Middle frontal gyrus (tissue), 1 donor: ENCODE measurements at regions not wholly inside any gene's neighbourhood (a gene's known extent, or its start where the extent isn't known, plus 50 kb on each side); places are given as distances from the start of the nearest gene placed in this dataset.

Experiments
- DNase-seq: peaks from one replicate; pipeline ENCODE4 v3.0.0-alpha.2; 2015; ENCODE audit warnings: low spot score; ENCODE audit errors: extremely low spot score

DNA sequence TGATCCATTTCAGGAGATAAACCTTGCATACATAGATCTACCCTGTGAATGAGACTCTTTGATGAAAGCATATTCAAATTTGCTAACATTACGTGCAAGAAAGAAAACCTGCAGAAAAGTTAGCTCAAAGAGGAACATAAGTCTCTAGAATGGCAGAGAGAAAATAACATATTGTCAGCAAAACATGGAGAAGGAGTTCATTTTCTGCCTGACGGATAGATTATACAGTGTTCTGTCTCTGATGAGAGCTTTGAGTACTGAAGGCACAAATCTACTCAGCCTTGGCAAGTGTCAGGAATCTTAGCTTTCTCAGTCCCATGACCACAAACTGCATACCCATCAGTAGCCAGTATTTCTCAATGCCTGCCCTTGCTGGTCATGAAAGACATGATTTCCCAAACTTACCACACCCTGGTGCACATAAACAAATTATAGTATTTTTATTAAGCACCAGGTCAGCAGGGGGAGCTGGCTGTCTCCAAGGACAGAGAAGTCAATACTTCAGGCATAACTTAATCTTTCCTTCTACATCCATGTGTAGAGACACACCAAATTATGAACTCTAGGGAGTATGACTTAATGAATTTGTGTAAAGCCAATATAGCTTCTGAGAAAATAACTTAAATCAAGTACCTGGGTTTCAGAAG is 401.2 kb upstream of the SOX11 start:
- no peak for DNase-seq

DNA sequence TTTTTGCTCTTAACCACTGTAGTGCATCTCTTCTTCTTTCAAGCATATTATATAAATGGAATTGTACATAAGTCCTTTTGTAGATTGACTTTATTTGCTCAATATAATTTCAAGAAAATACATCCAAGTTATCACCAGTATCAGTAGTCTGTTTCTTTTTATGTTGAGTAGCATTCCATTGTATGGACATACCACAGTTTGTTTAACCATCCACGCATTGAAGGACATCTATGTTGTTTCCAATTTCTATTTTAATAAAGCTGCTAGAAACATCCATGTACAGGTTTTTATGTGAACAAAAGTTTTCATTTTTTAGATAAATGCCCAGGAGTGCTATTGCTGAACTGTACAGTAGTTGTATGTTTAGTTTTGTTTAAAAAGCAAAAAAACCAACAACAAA is 387.5 kb upstream of the SOX11 start:
- no peak for DNase-seq

DNA sequence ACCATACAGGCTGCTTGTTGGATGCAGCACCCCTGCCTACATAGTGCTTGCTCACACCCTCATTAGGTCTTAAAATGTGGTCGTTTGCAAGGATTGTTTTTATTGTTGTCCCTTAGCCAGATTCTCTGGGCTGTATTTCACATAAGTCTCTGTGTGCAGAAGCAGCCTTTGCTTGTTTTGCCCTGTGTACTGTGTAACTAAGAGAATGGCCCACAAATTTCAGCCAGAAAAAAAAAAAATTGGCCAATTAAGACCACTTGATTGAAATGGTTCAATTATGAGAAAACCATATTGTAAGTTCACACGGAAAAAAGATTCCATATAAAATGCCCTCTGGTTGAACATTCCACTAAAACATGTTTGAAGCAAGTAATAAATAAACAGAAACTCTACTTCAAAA is 377.1 kb upstream of the SOX11 start:
- DNase-seq: no peak

DNA sequence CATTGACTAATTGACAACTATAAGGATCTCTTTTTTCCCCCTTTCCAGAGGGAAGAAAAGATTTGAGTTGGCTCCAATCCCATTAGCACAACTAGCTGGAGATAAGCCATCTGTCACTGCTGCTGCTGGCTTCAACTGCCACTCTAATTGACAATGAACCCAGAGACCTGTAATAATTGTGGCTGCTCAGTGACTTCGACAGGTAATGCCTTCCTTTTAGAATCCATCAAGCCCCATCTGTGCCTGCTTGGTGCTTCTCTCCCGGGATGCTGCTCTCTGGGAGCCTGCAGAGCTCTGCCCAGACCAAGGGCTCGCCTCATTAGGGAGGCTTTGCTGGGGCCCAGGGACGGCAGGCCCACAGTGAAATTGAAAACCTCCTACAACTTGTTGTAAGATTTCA is 376.7 kb upstream of the SOX11 start:
- DNase-seq: no peak

DNA sequence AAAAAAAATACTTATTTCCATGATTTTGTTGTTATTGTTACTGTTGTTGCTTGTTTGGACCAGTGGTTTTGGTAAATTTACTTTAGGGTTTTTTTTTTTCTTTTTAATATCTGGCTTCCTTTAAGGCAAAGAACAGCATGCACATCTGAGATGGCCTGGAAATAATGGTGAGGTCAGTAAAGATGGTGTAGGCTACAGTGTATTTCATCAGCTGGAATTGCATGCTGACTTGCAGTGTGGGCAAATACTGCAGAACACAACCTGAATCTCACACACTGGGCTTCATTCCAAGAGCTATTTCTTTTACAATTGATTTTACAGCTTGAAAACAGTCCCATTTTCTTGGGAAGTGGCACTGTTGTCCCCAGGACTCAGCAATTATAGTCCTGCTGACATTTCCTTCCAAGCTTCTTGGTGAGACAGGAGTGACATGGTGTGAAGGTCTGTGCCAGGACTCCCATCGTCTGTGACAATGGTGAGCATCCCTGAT is 376.1 kb upstream of the SOX11 start:
- DNase-seq: no peak

DNA sequence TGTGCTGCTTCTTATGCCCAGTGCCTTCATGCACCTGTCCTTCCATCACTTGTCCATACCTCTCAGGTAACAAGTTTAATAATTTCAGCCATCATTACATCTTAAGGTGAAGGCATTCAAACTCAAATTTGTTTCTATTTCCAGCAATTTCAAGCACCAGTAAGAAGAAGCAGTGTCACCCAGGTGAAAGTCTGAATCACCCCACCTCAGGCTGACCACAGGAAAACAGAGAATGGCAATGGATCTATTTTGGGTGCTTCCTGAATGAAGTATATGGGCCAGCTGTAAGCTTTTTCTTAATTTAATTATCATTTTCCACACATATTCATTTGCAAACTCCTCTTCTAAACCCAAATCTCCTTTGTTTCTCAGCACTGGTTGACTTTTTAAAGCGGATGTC is 372.7 kb upstream of the SOX11 start:
- DNase-seq: no peak

DNA sequence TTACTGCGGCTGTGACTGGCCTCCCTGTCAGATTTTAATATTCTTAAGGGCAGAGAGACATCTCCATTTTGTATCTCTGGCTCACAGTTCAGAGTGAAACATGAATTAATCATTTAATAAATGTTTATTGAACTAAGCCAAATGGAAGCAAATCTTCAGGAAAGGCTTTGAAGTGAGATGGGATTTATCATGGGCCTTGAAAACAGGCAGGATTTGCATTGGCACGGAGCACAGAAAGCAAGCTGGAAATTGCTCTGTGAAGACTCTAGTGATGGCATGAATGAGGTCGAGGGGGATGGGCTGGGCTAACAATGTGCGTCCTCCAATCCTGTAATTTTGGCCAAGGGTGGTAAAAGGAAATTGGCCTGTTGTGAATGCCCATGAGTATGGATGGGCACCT is 369.8 kb upstream of the SOX11 start:
- no peak for DNase-seq

DNA sequence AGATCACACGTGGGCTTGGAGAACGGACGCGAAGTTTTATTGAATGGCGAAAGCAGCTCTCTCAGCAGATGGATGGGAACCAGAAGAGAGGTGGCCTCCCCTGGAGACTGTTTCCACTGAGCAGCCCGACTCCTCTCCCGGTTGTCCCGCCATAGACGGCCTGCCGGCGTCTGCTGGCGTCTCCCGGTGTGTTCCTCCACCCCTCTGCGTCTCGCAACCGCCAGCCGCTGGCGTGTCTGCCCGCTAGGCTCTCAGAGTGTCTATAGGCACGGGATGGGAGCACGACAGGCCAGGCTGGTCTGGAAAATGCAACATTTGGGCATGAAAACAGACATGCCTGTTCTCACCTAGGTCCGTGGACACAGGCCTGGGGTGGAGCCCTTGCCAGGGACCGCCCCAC is 366.7 kb upstream of the SOX11 start:
- DNase-seq: no peak

DNA sequence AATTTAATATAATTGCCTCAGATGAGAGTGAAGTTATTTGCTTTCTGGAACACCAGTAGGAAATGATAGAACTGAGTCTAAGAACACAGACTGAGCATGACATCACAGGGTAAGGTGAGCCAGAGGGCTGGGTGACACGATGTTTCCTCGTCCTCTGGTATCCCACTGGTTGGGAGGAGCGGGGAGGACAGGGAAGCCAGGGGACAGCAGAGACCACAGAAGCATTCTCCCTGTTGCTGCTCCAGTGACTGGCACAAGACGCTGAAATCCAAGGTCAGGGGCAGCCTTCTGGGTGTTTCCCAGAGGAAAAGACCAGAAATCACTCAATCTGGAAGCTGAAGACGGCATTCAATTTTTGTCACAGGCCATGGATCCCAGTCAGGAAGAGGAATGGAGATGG is 363.4 kb upstream of the SOX11 start:
- no peak for DNase-seq

DNA sequence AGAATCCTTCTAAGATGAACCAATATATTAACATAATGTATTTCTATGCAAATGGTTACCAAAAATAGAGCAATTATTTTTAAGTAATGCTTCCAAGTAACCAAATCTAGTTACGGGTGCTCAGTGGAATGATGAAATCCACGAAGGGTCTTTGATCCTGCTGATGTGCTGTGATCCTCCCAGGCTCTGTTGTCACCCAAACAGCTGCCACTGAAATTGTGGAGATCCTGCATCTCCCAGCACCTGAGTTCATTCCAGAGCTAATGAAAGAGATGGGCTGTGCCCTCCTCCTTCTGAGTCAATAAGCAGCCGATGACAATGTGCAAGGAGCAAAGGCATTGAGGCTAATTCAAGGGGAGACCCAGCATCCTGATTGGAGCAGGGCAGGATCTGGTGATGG is 362.4 kb upstream of the SOX11 start:
- no peak for DNase-seq

DNA sequence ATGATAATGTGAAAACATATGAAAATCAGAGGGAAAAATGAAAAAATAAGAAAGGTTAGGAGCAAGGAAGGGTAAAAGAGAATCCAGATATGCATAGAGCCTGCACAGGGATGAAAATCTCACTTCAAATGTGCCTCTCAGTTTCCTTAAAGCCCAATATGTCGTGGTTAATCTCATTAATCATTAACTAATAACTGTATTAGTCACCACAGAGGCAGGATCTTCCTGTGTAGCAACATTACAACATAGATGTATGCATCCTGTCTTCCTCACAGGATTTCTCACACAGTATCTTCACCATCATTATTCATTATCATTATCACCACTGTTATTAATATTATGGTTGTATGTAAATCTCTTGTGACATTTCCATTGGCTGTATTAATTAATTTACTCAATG is 361.2 kb upstream of the SOX11 start:
- no peak for DNase-seq

DNA sequence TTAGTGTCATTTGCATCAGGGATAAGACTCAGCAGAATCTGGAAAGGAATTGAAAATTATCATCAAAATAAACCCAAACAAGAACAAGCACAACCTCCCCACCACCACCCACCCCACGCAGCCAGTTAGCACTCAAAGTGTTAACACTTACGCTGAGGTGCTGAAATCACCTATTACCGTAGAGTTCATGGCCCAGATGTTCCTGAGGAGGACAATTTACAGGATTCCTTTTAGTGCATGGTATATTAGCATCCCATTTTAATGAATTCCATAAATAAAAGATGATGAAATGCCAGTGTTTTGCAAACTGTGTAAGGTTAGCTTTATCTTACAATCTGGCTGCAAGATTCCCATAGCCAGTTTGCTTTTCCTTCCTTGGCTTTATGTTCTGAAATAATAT is 359.3 kb upstream of the SOX11 start:
- no peak for DNase-seq

DNA sequence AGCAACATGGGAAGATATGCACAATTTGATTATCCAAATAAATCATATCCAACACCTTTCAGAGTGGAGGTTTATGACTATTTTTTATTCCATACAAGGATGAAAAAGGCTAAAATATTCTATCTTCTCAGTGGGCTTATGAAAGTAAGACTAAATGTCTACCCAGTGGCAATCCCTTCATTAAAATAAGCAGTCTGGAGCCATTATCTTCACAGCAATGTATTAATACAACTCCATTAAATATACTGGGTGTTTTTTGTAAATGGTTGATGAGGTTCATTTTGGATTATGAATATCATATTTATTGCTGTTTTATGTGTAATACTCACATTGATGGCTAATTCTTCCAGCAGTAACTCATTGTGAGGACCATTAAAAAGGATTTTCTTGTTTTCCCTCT is 352.7 kb upstream of the SOX11 start:
- no peak for DNase-seq

DNA sequence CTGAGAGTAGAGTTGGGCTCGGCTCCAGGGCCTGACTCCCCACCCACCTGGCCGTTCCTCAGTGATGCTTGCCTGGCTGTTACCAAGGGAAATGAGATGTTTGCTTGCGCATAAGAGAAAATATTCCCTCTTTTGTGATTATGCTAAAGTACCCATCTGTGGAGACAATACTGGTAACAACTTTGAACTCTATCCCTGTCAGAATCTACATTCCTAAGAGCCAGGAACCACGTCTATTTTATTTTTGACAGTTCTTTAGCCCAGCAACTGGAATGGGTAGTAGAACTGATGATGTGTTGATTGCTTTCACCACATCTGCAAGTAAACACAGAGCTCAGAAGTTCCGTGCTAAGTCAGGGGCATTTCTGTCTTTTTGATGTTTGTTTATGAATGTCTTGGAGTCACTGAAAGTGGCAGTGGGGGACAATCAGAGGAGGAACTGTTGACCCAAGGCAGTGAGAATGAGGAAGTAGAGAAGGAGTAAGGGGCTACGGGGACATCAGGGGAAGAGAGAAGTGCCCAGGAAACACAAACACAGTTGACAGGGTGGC is 348.3 kb upstream of the SOX11 start:
- DNase-seq: no peak

DNA sequence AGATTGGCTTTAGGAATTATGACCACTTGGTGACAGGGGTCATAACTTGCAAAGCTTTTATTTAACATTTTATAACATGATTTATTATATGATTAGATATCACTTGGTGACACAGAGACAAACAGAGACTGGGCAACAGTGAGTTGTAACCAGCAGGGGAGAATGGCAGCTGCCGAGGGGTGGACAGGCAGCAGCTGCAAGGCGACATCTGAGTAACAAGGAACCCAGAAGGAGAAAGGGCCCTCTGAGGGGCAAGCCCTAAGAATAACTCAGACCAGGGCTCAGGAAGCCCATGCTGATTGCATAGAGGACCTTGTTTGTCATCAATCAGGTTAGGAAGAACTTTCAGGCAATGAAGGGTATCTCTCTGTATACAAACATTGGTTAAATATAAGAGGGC is 339.9 kb upstream of the SOX11 start:
- no peak for DNase-seq

DNA sequence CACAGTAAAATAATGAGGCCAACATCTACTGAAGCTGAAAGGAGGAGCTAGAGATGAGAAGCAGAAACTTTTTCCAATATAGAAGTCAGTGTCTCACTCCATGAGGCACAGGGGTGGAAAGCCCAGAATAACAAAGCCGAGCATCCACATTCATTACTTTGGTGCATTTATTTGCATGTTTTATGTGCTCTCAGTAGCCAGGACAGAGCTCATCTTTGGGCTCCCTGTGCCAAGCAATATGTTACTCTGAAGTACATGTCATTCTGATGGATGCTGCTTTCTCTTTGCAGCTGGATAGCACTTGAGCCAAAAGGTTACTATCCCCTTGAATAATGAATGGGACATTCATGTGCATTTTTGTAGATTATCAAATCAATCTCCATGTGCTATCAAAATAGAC is 338.6 kb upstream of the SOX11 start:
- DNase-seq: no peak

DNA sequence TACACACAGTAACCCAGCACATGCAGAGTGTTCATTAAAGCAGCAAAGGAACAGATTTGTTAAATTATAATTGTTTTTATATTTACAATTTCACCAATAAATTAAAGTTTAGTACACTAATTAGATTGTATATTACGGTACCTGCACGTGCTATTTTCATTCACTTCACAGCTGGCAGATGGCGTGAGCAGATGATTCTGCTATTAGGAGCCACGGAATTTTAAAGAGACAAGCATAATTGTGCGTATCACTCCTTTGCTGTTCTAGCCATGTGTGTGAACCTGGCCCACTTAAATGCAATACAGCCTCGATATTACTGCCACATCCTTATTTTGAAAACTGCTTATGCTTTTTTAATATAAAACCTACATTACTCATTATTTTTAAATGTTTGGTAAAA is 332.8 kb upstream of the SOX11 start:
- no peak for DNase-seq

DNA sequence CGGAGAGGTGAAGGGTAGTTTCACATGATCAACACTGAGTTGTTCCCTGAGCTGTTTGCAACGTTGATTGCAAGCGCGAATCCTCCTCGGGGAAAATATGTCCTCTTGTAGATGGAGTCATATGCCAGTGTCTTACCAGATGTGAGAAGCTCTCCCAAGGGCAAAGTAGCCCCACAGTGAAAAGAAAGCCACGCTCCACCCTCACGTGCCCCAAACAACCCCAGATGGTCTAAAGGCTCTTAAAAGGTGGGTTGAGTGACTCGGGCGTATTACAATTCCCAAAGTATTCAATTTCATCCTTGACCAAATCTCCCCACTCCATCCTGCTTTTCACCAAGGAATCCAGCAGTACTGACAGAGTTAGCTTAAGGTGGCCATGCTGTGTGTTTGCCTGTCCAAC is 332.1 kb upstream of the SOX11 start:
- DNase-seq: no peak

DNA sequence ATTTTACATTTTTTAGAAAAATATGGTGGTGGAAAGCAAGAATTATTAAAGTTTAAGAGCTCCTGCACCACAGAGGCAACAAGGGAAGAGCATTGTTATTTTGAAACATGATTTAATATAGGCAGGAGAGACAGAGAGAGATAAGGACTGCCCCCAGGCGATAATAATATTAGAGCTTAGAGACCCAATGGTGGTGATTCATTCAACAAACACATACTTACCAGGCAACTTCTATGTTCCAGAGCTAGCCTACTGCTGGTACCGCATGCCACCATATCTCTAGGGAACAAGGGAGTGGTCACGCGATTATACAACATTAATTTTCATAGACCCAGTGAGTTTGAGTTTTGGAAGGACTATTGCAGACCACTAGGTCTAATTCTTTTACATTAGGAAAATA is 327.8 kb upstream of the SOX11 start:
- no peak for DNase-seq

DNA sequence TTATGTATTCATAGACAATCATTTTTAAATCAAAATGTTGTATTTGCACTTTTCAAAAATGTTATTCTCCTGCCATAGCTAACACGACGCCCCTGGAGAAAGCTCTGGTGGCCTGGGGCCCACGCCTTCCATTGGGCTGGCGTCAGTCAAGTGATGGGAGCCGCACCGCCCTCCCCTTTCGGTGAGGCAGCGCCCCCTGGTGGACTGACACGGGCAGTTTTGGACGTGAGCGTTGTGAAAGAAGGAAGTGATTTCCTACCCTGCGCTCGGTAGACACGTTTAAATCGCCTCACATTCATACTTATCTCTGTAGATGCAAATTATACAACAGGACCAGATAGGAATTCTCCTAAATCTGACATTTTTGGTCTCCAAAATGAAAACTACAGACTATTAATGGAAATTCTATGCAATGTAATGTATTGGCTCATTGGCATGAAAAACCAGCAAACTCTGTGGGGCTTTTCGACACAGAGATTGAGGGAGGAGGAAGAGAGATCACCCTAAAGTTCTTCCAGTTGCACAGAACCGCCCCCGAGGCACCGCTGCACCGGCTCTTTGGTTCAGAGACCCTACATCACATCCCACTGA is 326.2 kb upstream of the SOX11 start:
- no peak for DNase-seq

DNA sequence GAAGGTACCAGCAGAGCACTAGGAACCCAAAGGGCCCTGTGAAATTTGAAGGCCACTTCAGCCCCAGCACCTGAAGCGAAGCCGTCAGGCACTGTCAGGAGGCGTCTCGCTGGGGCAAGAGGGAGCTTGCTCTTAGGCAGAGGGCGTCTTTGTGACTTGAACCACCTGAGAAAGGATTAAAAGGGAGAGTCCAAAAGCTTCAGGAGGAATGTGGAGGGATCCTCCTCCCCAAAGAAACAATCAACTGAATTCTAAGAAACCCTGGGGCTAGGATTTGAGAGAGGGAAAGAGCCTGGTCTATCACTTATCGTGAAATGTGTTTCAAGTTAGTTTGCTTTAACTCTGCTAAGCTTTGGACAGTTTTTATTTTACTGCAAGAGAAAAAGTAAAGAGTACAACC is 324.9 kb upstream of the SOX11 start:
- no peak for DNase-seq

DNA sequence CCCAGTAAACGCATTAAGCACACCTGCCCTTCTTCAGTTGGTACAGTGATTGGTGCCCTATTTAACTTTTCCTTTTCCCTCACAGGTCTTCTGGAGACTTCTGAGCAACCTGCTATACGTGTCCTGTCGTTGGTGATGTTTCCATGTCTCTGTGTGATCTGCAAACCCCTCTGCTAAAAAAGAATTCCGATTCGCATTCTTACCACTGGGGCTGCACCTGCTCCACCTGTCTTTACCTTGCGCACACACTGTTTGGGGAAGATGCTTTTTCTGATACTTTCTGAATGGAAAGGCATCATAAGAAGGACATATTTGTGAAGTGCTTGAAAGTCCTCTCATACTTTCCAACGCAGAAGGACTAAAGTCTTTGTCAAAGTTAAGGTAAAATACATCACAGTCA is 323.9 kb upstream of the SOX11 start:
- no peak for DNase-seq

DNA sequence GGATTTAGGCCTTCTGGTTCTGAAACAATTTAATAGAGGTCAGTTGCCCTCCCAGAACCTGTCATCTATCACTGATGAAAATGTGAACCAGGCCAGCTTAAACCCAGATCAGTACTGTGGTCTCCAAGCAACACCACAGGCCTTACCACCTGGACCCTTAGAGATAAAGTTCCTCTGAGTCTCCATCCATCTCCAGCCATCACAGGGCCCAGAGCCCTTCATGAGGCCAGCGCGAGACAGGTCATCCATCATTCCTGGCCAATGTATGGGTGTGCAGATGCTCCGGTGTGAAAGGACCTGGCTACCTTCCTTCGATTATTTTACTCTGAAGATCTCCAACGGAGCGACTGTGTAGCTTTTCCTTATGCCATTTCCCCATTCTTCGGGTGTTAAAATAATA is 322.7 kb upstream of the SOX11 start:
- no peak for DNase-seq
